Keratinocyte (primary cell): ENCODE measurements at regions not wholly inside any gene's neighbourhood (a gene's known extent, or its start where the extent isn't known, plus 50 kb on each side); places are given as distances from the start of the nearest gene placed in this dataset.

Experiments used
- DNase-seq: peaks from one replicate; pipeline ENCODE4 v3.0.0-alpha.2; 2011; ENCODE audit warnings: low read depth, missing footprints, low spot score
- FAIRE-seq: peaks from 2 replicates; lab custom pipeline; 2011; peaks lifted over from hg19 to GRCh38; lab: Jason Lieb, UNC
- H2AFZ ChIP-seq: 2 replicates; pipeline ENCODE4 v1.6.0; 2012; ENCODE audit warnings: low read length, control low read depth, inconsistent platforms; ENCODE audit not compliant: control insufficient read depth
- H3K27ac ChIP-seq: 2 replicates; pipeline ENCODE4 v1.5.1; 2011; ENCODE audit warnings: low read length; ENCODE audit not compliant: control insufficient read depth, insufficient read depth
- H3K27me3 ChIP-seq: 3 replicates; pipeline ENCODE4 v1.6.0; 2011; ENCODE audit warnings: low read length; ENCODE audit not compliant: control insufficient read depth, insufficient read depth; ENCODE audit errors: extremely low read depth
- H3K36me3 ChIP-seq, 2 experiments: 2 replicates in 1 of 2; 3 replicates in 1 of 2; pipeline ENCODE4 v1.5.1; 2011; ENCODE audit warnings: low read length in 2 of 2, mild to moderate bottlenecking in 1 of 2; ENCODE audit not compliant: control insufficient read depth in 2 of 2, insufficient read depth in 2 of 2; ENCODE audit errors: extremely low read depth in 1 of 2
- H3K4me1 ChIP-seq: 3 replicates; pipeline ENCODE4 v1.5.1; 2011; ENCODE audit warnings: low read length; ENCODE audit not compliant: control insufficient read depth, insufficient read depth; ENCODE audit errors: extremely low read depth
- H3K4me2 ChIP-seq: 3 replicates; pipeline ENCODE4 v1.6.0; 2011; ENCODE audit warnings: low read depth, low read length; ENCODE audit not compliant: control insufficient read depth, insufficient read depth; ENCODE audit errors: extremely low read depth
- H3K4me3 ChIP-seq, 3 experiments: fragments of 200-600 bp in 1 of 3; sonication (generic) in 1 of 3; 2 replicates in 2 of 3; 3 replicates in 1 of 3; pipeline ENCODE4 v1.5.1; 2011 to 2016; ENCODE audit warnings: low read length in 3 of 3, mild to moderate bottlenecking in 3 of 3, control low read depth in 2 of 3, inconsistent platforms in 1 of 3, low read depth in 1 of 3, mixed read lengths in 1 of 3, mixed run types in 1 of 3, moderate library complexity in 1 of 3; ENCODE audit not compliant: control insufficient read depth in 2 of 3, insufficient read depth in 2 of 3; ENCODE audit errors: extremely low read depth in 1 of 3
- H3K79me2 ChIP-seq: 2 replicates; pipeline ENCODE4 v1.6.0; 2012; ENCODE audit warnings: low read length; ENCODE audit not compliant: control insufficient read depth, insufficient read depth
- H3K9ac ChIP-seq: 3 replicates; pipeline ENCODE4 v1.6.0; 2011; ENCODE audit warnings: low read length; ENCODE audit not compliant: control insufficient read depth, insufficient read depth; ENCODE audit errors: extremely low read depth
- H3K9me1 ChIP-seq: 3 replicates; pipeline ENCODE4 v1.6.0; 2011; ENCODE audit warnings: low read length; ENCODE audit not compliant: control insufficient read depth, insufficient read depth; ENCODE audit errors: extremely low read depth
- H3K9me3 ChIP-seq: 2 replicates; pipeline ENCODE4 v1.5.1; 2012; ENCODE audit warnings: low read depth, low read length; ENCODE audit not compliant: control insufficient read depth
- H4K20me1 ChIP-seq: 3 replicates; pipeline ENCODE4 v1.6.0; 2011; ENCODE audit warnings: low read length; ENCODE audit not compliant: control insufficient read depth, insufficient read depth; ENCODE audit errors: extremely low read depth
- CTCF ChIP-seq, 3 experiments: IDR thresholded peaks in 1 of 3; conservative IDR thresholded peaks in 1 of 3; optimal IDR thresholded peaks in 1 of 3; 2 replicates in 2 of 3; 3 replicates in 1 of 3; pipeline versions ENCODE3 to v1.5.1; 2011; ENCODE audit warnings: low read length in 3 of 3, mild to moderate bottlenecking in 3 of 3, moderate library complexity in 2 of 3, control low read depth in 1 of 3, inconsistent platforms in 1 of 3; ENCODE audit not compliant: insufficient read depth in 2 of 3; ENCODE audit errors: extremely low read depth in 1 of 3
- EZH2 ChIP-seq: IDR thresholded peaks from one replicate; pipeline ENCODE4 v1.6.1; 2012; ENCODE audit warnings: inconsistent platforms, mild to moderate bottlenecking, low read length, moderate library complexity
- dilution Hi-C: fragments of 300-500 bp; cut with MboI; formaldehyde crosslinking; loops from one replicate; pipeline ENCODE4 v1.7.0; 2020; ENCODE audit warnings: low sequenced_read_pairs; ENCODE audit not compliant: extremely low pct_ligation_motif_present

- dilution Hi-C loops: no loop called here
- Histone ChIP-seq H3K27ac (no peak overlapping the region), H3K36me3 (no peaks in the 10 kb centered on the region), H3K4me1 (no peaks in the 10 kb centered on the region), H3K9me1 (no peaks in the 10 kb centered on the region), H4K20me1 (no peaks in the 10 kb centered on the region), H3K79me2 (no peaks in the 10 kb centered on the region), H3K27me3 (no peaks in the 10 kb centered on the region), H2AFZ (no peak overlapping the region), H3K4me3 (no peak overlapping the region), H3K4me2 (no peak overlapping the region), H3K9me3 (no peaks in the 10 kb centered on the region), H3K9ac (no peak overlapping the region)
- no peak for TF ChIP-seq CTCF (optimal IDR thresholded peaks at IDR 0.05 in 1 of 3, IDR thresholded peaks at IDR 0.05 in 1 of 3, conservative IDR thresholded peaks at IDR 0.05 in 1 of 3; ENCODE audit: extremely low read depth in 1 of 3, insufficient read depth in 2 of 3, low read length in 3 of 3)
- no peak for FAIRE-seq
- DNase-seq: no peak
These were observed 115.0 kb upstream of the IGF1 start for GRCh38 chr12:102595315-102595714.

GRCh38 chr12:102593134-102593533 is 112.8 kb upstream of the IGF1 start:
- Histone ChIP-seq H3K79me2 (no peaks in the 10 kb centered on the region), H3K9ac (no peak overlapping the region), H3K4me3 (no peak overlapping the region), H2AFZ (no peak overlapping the region), H4K20me1 (no peaks in the 10 kb centered on the region), H3K4me2 (no peak overlapping the region), H3K27me3 (no peaks in the 10 kb centered on the region), H3K4me1 (no peaks in the 10 kb centered on the region), H3K9me1 (no peaks in the 10 kb centered on the region), H3K9me3 (no peaks in the 10 kb centered on the region), H3K27ac (no peak overlapping the region), H3K36me3 (no peaks in the 10 kb centered on the region)
- TF ChIP-seq CTCF (optimal IDR thresholded peaks at IDR 0.05 in 1 of 3, IDR thresholded peaks at IDR 0.05 in 1 of 3, conservative IDR thresholded peaks at IDR 0.05 in 1 of 3; ENCODE audit: extremely low read depth in 1 of 3, insufficient read depth in 2 of 3, low read length in 3 of 3) (no peak), EZH2 (no peak)
- DNase-seq (no peak), FAIRE-seq (no peak)
- dilution Hi-C loops: no loop called here
